ENCODE measurements at regions not wholly inside any gene's neighbourhood (a gene's known extent, or its start where the extent isn't known, plus 50 kb on each side); places are given as distances from the start of the nearest gene placed in this dataset.
"Not testable (repeated sequence)": the region's sequence is repeated elsewhere in the genome, so short reads cannot be mapped to it uniquely, and the experiment has no call there.

DNA sequence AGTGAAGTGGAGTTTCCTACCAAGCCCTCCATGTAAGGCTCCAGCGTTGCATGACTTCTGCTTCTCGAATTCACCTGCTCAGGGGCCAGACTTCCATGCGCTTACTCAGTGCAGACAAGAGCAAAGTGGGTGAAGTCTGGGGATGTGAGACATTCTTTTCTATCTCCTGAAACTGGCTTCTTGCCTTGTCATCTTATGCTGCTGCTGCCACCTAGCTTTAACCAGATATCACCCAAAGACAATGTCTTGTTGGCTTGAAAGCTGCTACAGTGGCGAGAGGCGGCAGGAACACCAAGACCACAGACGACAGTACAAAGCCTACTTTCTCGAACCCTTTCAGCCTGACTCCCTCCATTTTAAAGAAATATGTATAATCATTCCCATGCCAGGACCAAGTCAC is 103.6 kb upstream of the ADGRG2 start:
- TF ChIP-seq, protein P1, sequence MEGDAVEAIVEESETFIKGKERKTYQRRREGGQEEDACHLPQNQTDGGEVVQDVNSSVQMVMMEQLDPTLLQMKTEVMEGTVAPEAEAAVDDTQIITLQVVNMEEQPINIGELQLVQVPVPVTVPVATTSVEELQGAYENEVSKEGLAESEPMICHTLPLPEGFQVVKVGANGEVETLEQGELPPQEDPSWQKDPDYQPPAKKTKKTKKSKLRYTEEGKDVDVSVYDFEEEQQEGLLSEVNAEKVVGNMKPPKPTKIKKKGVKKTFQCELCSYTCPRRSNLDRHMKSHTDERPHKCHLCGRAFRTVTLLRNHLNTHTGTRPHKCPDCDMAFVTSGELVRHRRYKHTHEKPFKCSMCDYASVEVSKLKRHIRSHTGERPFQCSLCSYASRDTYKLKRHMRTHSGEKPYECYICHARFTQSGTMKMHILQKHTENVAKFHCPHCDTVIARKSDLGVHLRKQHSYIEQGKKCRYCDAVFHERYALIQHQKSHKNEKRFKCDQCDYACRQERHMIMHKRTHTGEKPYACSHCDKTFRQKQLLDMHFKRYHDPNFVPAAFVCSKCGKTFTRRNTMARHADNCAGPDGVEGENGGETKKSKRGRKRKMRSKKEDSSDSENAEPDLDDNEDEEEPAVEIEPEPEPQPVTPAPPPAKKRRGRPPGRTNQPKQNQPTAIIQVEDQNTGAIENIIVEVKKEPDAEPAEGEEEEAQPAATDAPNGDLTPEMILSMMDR (IDR thresholded peaks at IDR 0.05): peak; percentile 38
- Mint-ChIP-seq H3K9me3 (ENCODE audit: unreplicated experiment) (peaks cover 6% of the 10 kb centered on the region), H3K4me1 (ENCODE audit: unreplicated experiment) (no peaks in the 10 kb centered on the region), H3K36me3 (ENCODE audit: unreplicated experiment) (no peaks in the 10 kb centered on the region), H3K27me3 (ENCODE audit: unreplicated experiment) (peaks cover 8% of the 10 kb centered on the region), H3K27ac (ENCODE audit: unreplicated experiment) (no peak overlapping the region), H3K4me3 (ENCODE audit: unreplicated experiment) (no peak overlapping the region)
- DNase-seq (ENCODE audit: extremely low spot score, unreplicated experiment): no peak

GRCh38 chrX:19229896-19230295 is 107.6 kb upstream of the ADGRG2 start:
- not testable (repeated sequence) for H3K9me3 Mint-ChIP-seq (ENCODE audit: unreplicated experiment); H3K36me3 Mint-ChIP-seq (ENCODE audit: unreplicated experiment); DNase-seq (ENCODE audit: extremely low spot score, unreplicated experiment); H3K27ac Mint-ChIP-seq (ENCODE audit: unreplicated experiment); H3K4me1 Mint-ChIP-seq (ENCODE audit: unreplicated experiment); H3K4me3 Mint-ChIP-seq (ENCODE audit: unreplicated experiment); H3K27me3 Mint-ChIP-seq (ENCODE audit: unreplicated experiment)

DNA sequence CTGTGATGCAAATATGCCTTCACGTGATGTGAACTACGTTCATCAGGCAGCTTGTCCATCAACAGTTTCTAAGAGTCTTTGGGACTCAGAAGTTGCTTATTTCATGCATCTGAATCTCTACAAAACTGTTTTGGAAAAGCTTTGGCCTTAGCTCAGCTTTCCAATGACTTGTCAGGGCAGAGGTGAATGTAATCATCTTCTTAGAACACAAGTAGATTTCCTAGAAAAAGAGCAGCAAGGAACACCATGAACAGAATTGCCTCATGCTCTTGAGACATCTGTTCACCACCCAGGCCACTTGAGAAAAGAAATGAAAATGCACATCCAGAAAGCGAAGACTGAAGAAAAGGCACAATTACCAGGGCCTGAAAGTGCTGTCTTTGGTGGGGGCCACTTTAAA is 105.8 kb upstream of the PDHA1 start:
- Mint-ChIP-seq H3K4me3 (ENCODE audit: unreplicated experiment) (no peak overlapping the region), H3K27ac (ENCODE audit: unreplicated experiment) (no peak overlapping the region), H3K36me3 (ENCODE audit: unreplicated experiment) (no peaks in the 10 kb centered on the region), H3K27me3 (ENCODE audit: unreplicated experiment) (no peaks in the 10 kb centered on the region), H3K9me3 (ENCODE audit: unreplicated experiment) (peaks cover 20% of the 10 kb centered on the region), H3K4me1 (ENCODE audit: unreplicated experiment) (peaks cover 10% of the 10 kb centered on the region)
- TF ChIP-seq, protein P1 (IDR thresholded peaks at IDR 0.05): no peak
- no peak for DNase-seq (ENCODE audit: extremely low spot score, unreplicated experiment)

DNA sequence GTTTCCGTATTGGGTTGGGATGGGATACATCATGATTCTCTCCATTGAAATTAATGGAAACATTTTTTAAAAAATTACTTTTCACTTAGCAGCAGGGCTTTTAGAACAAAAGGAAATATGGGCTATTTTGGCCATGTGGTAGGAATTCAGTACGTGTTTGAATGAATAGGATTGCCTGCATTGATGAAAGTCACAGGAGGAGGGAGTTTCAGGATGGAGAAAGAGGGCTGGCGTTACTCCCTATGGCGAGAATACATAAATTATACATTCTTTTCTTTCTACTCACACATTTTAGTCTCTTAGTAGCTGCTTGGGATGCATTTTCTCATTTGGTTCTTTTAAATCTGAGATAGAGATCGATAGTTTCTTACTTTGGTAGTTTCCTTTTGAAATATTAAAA is 100.3 kb upstream of the PDHA1 start:
- Mint-ChIP-seq H3K4me3 (ENCODE audit: unreplicated experiment) (no peak overlapping the region), H3K27ac (ENCODE audit: unreplicated experiment) (no peak overlapping the region), H3K4me1 (ENCODE audit: unreplicated experiment) (no peaks in the 10 kb centered on the region), H3K36me3 (ENCODE audit: unreplicated experiment) (no peaks in the 10 kb centered on the region), H3K9me3 (ENCODE audit: unreplicated experiment) (peaks cover 36% of the 10 kb centered on the region), H3K27me3 (ENCODE audit: unreplicated experiment) (no peaks in the 10 kb centered on the region)
- TF ChIP-seq, protein P1 (IDR thresholded peaks at IDR 0.05): no peak
- DNase-seq (ENCODE audit: extremely low spot score, unreplicated experiment): no peak

DNA sequence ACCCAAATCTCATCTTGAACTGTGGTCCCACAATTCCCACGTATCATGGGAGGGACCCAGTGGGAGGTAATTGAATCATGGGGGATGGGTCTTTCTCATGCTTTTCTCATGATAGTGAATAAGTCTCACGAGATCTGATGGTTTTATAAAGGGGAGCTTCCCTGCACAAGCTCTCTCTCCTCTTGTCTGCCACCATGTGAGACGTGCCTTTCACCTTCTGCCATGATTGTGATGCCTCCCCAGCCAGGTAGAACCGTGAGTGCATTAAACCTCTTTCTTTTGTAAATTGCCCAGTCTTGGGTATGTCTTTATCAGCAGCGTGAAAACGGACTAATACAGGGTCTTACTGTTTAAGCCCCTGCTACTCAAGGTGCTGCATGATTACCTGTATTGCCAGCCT is 98.8 kb upstream of the PDHA1 start:
- not testable (repeated sequence) for H3K4me1 Mint-ChIP-seq (ENCODE audit: unreplicated experiment); H3K27me3 Mint-ChIP-seq (ENCODE audit: unreplicated experiment); H3K36me3 Mint-ChIP-seq (ENCODE audit: unreplicated experiment); DNase-seq (ENCODE audit: extremely low spot score, unreplicated experiment); H3K4me3 Mint-ChIP-seq (ENCODE audit: unreplicated experiment); H3K27ac Mint-ChIP-seq (ENCODE audit: unreplicated experiment)
- H3K9me3 Mint-ChIP-seq (ENCODE audit: unreplicated experiment): peaks cover 37% of the 10 kb centered on the region

DNA sequence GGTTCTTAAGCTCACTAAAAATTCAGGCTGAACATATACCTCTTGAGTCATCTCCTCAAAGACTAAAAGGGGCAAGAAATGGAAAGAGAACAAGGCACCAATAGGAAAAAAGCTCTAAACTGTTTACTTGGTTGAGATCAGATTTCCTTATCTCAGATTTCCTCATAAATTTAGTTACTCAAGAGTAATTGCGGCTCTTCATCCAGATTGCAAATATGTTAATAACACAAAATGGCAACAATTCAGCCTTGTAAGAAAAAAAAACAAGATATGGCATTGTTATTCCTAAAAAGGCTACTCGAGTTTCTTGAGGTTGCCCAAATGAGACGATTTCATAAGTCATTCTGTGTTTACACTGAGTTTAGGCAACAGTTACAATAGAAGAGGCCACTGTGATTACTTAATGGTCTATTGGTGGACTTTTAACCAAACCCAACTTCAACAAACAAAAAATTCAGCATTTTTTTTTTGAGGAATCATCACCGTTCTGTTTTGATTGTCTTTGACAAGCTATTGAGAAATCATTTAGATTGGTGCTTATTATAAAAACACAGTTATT is 97.9 kb upstream of the PDHA1 start:
- Mint-ChIP-seq H3K36me3 (ENCODE audit: unreplicated experiment) (no peaks in the 10 kb centered on the region), H3K9me3 (ENCODE audit: unreplicated experiment) (peaks cover 32% of the 10 kb centered on the region), H3K4me3 (ENCODE audit: unreplicated experiment) (no peak overlapping the region), H3K27ac (ENCODE audit: unreplicated experiment) (no peak overlapping the region), H3K27me3 (ENCODE audit: unreplicated experiment) (no peaks in the 10 kb centered on the region), H3K4me1 (ENCODE audit: unreplicated experiment) (no peaks in the 10 kb centered on the region)
- no peak for DNase-seq (ENCODE audit: extremely low spot score, unreplicated experiment)
- TF ChIP-seq, protein P1 (IDR thresholded peaks at IDR 0.05): no peak
